GM10248 (cell line): ENCODE measurements at regions not wholly inside any gene's neighbourhood (a gene's known extent, or its start where the extent isn't known, plus 50 kb on each side); places are given as distances from the start of the nearest gene placed in this dataset.

Source experiments
- CTCF ChIA-PET: fragments of 300-600 bp; sonication (Branson Sonifier 250); formaldehyde crosslinking; extraction: SDS; loops from one replicate; lab custom pipeline; 2021; ENCODE audit warnings: antibody characterized with exemption; lab: Yijun Ruan, JAX
- POLR2A ChIA-PET: fragments of 350-650 bp; sonication (Branson Sonifier 250); formaldehyde crosslinking; extraction: SDS; loops from one replicate; lab custom pipeline; 2020; ENCODE audit warnings: antibody characterized with exemption; lab: Yijun Ruan, JAX
- DNase-seq: peaks from one replicate; pipeline ENCODE4 v3.0.0; 2012; ENCODE audit errors: extremely low spot score
- TF ChIP-seq, protein P1 (sequence below): IDR thresholded peaks from 2 replicates; pipeline ENCODE4 v1.5.1; 2012; ENCODE audit warnings: mild to moderate bottlenecking, low read depth; ENCODE audit errors: extremely low read depth, missing control alignments, control extremely low read depth

DNA sequence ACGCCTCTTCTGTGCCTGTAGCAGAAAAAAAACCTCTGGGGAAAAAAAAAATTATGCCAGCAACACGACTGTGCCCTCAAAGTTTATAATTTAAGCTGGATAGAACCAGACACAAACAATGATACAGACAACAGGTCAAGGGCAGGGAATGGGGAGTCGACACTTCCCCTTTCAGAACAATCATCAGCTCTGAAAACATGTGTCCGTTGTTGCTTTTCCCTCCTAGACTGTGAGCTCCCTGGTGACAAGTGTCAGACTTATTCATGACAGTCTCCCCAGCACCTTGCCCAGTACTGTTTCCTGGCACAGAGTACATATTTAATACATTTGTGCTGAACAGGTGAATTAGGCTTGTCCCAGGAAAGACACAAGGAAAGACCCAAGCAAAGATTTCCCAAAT is 178.3 kb downstream of the SOX9 start:
- POLR2A ChIA-PET = no interaction called here
- no peak for DNase-seq
- CTCF ChIA-PET = no interaction called here
- TF ChIP-seq, protein P1, sequence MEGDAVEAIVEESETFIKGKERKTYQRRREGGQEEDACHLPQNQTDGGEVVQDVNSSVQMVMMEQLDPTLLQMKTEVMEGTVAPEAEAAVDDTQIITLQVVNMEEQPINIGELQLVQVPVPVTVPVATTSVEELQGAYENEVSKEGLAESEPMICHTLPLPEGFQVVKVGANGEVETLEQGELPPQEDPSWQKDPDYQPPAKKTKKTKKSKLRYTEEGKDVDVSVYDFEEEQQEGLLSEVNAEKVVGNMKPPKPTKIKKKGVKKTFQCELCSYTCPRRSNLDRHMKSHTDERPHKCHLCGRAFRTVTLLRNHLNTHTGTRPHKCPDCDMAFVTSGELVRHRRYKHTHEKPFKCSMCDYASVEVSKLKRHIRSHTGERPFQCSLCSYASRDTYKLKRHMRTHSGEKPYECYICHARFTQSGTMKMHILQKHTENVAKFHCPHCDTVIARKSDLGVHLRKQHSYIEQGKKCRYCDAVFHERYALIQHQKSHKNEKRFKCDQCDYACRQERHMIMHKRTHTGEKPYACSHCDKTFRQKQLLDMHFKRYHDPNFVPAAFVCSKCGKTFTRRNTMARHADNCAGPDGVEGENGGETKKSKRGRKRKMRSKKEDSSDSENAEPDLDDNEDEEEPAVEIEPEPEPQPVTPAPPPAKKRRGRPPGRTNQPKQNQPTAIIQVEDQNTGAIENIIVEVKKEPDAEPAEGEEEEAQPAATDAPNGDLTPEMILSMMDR = no peak

DNA sequence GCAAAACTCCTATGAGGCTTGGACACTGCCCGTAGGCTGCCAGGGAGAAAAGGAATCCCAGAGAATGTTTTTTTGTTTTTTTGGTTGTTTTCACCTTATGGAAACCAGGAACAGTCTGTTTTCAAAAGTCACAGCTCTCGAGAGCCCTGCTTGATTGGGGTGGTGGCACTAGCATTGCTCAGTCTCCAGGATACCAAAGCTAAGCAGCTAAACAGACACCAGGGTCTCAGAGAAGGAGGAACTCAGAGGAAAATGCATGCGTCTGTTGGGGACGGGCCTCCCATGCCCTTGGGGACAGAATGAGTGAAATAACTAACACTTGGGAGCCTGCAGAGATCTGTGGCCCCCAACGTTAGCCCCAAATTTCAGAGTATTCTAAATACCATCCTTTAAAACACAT is 178.8 kb downstream of the SOX9 start:
- CTCF ChIA-PET = no interaction called here
- TF ChIP-seq, protein P1 = no peak
- no peak for DNase-seq
- POLR2A ChIA-PET = no interaction called here

DNA sequence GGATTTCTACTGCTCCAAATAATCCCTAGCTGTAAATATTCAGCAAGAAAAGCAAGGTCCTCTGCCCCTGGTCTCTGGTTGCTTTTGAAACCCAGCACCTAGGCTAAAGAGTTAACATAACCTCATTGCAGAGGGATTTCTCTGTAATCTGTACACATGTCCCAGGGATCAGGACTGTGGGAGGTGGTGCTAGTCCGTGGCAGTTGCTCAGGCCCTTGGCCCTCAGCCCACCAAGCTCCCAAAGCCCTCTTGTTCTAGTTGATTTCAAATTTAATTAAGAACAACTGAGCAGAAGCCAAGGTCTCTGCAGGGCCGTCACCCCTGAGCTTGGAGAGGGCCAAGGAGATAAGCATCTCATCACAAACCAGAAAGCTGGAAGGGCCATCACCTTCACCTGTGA is 181.1 kb downstream of the SOX9 start:
- TF ChIP-seq, protein P1 = no peak
- CTCF ChIA-PET = interaction anchor here (1.2 to 2.8 kb wide), 3 partner anchors 12 to 15 kb away, joined by 3 to 12 read pairs (median 5); no protein-coding TSS in a partner anchor
- POLR2A ChIA-PET = no interaction called here
- no peak for DNase-seq

DNA sequence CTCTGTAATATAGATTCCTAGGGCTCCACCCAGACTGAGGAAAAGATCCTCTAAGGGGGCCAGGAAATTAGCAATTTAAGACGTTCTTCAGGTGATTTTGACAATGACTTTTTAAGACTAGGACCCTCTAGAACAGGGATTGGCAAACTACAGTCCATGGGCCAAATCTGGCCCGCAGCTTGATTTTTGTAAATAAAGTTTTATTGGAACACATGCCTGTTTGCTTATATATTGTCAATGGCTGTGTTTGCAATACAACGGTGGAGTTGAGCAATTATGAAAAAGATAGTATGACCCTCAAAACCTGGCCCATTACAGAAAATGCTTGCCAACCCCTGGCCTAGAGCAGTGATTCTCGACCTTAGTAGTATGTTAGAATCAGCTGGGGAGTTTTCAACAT is 181.9 kb downstream of the SOX9 start:
- POLR2A ChIA-PET = no interaction called here

DNA sequence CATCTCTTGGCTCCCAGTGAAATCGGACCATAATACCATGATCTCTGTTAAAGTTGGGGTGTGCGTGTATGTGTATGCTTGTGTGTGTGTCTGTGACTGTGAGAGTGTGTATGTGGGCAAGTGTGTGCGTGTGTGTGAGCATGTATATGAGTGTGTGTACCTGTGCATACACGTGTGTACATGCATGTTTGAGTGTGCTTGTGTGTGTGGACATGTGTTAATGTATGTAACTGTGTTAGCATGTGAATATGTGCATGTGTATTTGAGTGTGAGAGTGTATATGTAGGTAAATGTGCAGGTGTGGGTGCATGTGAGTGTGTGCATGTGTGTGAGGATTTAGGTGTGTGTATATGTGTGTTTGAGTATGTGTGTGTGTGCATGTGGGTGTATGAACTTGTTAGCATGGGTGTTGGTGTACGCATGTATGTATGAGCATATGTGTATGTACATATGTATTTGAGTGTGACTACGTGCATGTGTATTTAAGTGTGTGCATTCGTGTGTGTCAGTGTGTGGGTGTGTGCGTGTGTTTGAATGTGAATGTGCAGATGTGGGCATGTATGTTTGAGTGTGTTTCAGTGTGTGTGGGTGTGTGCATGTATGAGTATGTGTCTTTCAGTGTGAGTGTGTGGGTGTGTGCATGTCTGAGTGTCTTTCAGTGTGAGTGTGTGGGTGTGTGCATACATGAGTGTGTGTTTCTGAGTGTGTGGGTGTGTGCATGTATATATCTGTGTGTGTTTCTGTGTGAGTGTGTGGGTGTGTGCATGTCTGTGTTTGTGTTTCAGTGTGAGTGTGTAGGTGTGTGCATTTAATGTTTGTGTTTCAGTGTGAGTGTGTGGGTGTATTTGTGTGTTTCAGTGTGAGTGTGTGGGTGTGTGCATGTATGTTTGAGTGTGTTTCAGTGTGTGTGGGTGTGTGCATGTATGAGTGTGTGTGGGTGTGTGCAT is 183.2 kb downstream of the SOX9 start:
- CTCF ChIA-PET = interaction anchor here (2.8 kb wide), 1 partner anchor 13 kb away, joined by 12 read pairs; no protein-coding TSS in a partner anchor
- TF ChIP-seq, protein P1 = no peak
- DNase-seq = no peak
- POLR2A ChIA-PET = no interaction called here

More for the DNA sequence above, 181.9 kb downstream of the SOX9 start:
- TF ChIP-seq, protein P1 = no peak
- CTCF ChIA-PET = interaction anchor here (1.2 to 2.8 kb wide), 2 partner anchors 14 to 16 kb away, joined by 3 to 12 read pairs; no protein-coding TSS in a partner anchor
- DNase-seq = no peak

DNA sequence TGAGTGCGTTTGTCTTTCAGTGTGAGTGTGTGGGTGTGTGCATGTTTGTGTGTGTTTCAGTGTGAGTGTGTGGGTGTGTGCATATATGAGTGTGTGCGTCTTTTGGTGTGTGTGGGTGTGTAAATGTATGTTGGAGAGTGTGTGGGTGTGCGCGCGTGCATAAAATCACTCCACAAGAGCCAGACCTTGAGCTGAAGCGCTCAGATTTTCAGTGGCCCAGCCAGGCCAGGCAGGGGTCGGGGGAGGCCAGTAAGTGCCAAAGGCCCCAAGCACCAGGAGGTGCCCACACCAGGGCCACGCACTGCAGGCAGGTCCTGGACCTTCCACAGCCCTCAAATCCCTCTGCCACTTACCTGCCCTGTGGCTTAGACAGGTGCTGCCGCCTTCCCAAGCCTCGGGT is 184.0 kb downstream of the SOX9 start:
- TF ChIP-seq, protein P1 = no peak
- ChIA-PET CTCF (interaction anchor here (1.0 to 1.5 kb wide), 2 partner anchors 10 to 12 kb away, joined by 3 to 4 read pairs; no protein-coding TSS in a partner anchor), POLR2A (no interaction called here)
- no peak for DNase-seq
